Activated CD8-positive, alpha-beta T cell treated with anti-CD3 and anti-CD28 coated beads for 36 hours (primary cell): ENCODE measurements at regions not wholly inside any gene's neighbourhood (a gene's known extent, or its start where the extent isn't known, plus 50 kb on each side); places are given as distances from the start of the nearest gene placed in this dataset.
"Not testable (repeated sequence)": the region's sequence is repeated elsewhere in the genome, so short reads cannot be mapped to it uniquely, and the experiment has no call there.

Experiments
- ATAC-seq: fragments of 200-7000 bp; cut with Tn5 transposase; one replicate; pipeline ENCODE4 v1.10.0; 2021; ENCODE audit warnings: mild to moderate bottlenecking, moderate library complexity
- CTCF ChIA-PET: fragments of 350-600 bp; sonication (Branson Sonifier 250); formaldehyde crosslinking; loops from one replicate; lab custom pipeline; 2021; ENCODE audit warnings: antibody characterized with exemption; lab: Charles Lee
- POLR2A ChIA-PET: fragments of 350-600 bp; sonication (Branson Sonifier 250); formaldehyde crosslinking; loops from one replicate; lab custom pipeline; 2021; ENCODE audit warnings: antibody characterized with exemption; lab: Charles Lee
- DNase-seq: peaks from one replicate; pipeline ENCODE4 v3.0.0-alpha.2; 2020
- H3K27ac Mint-ChIP-seq: one replicate; pipeline ENCODE4 v1.8.0; 2021; ENCODE audit warnings: mild to moderate bottlenecking, mixed read lengths
- H3K27me3 Mint-ChIP-seq: one replicate; pipeline ENCODE4 v1.8.0; 2021; ENCODE audit warnings: mixed read lengths
- H3K36me3 Mint-ChIP-seq: one replicate; pipeline ENCODE4 v1.8.0; 2021; ENCODE audit warnings: low read depth, mixed read lengths
- H3K4me1 Mint-ChIP-seq: one replicate; pipeline ENCODE4 v1.8.0; 2021; ENCODE audit warnings: low read depth, mixed read lengths
- H3K4me3 Mint-ChIP-seq: one replicate; pipeline ENCODE4 v1.8.0; 2021; ENCODE audit warnings: mild to moderate bottlenecking, moderate library complexity, mixed read lengths
- H3K9me3 Mint-ChIP-seq: one replicate; pipeline ENCODE4 v1.8.0; 2021; ENCODE audit warnings: mixed read lengths
- intact Hi-C: fragments of 100-400 bp; cut with micrococcal nuclease; formaldehyde crosslinking; loops from one replicate; pipeline ENCODE4 v1.10.0; 2022
- TF ChIP-seq, protein P1 (sequence below): fragments of 200-600 bp; IDR thresholded peaks from one replicate; pipeline ENCODE4 v1.8.0; 2022; ENCODE audit warnings: antibody characterized with exemption, mild to moderate bottlenecking

GRCh38 chr3:95813244-95813643, 1001.1 kb upstream of the EPHA6 start:
- POLR2A ChIA-PET, result no interaction called here
- intact Hi-C loops, result no loop called here
- no peaks in the 10 kb centered on the region for H3K36me3 Mint-ChIP-seq

DNA sequence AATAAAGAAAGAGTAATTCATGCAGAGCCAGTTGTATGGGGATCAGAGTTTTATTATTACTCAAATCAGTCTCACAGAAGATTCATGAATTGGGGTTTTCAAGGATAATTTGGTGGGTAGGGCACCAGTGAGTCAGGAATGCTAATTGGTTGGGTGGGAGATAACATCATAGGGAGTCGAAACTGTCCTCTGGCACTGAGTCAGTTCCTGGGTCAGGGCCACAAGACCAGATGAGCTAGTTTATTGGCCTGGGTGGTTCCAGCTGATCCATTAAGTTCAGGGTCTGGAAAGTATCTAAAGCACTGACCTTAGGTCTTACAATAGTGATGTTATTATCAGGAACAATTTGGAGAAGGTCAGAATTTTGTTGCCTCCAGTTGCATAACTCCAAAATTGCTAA, 998.6 kb upstream of the EPHA6 start:
- intact Hi-C loops, result no loop called here
- Mint-ChIP-seq H3K27me3 (no peaks in the 10 kb centered on the region), H3K36me3 (no peaks in the 10 kb centered on the region), H3K4me3 (no peak overlapping the region), H3K9me3 (peaks cover 1% of the 10 kb centered on the region), H3K4me1 (no peaks in the 10 kb centered on the region), H3K27ac (no peak overlapping the region)
- DNase-seq (no peak), ATAC-seq (no peak)
- TF ChIP-seq, protein P1, sequence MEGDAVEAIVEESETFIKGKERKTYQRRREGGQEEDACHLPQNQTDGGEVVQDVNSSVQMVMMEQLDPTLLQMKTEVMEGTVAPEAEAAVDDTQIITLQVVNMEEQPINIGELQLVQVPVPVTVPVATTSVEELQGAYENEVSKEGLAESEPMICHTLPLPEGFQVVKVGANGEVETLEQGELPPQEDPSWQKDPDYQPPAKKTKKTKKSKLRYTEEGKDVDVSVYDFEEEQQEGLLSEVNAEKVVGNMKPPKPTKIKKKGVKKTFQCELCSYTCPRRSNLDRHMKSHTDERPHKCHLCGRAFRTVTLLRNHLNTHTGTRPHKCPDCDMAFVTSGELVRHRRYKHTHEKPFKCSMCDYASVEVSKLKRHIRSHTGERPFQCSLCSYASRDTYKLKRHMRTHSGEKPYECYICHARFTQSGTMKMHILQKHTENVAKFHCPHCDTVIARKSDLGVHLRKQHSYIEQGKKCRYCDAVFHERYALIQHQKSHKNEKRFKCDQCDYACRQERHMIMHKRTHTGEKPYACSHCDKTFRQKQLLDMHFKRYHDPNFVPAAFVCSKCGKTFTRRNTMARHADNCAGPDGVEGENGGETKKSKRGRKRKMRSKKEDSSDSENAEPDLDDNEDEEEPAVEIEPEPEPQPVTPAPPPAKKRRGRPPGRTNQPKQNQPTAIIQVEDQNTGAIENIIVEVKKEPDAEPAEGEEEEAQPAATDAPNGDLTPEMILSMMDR, result no peak
- ChIA-PET POLR2A (no interaction called here), CTCF (no interaction called here)

More at GRCh38 chr3:95813244-95813643, 1001.1 kb upstream of the EPHA6 start:
- CTCF ChIA-PET, result no interaction called here
- DNase-seq, result no peak
- no peak overlapping the region for H3K4me3 Mint-ChIP-seq
- H3K9me3 Mint-ChIP-seq, result peaks cover 6% of the 10 kb centered on the region
- TF ChIP-seq, protein P1, result no peak
- no peak overlapping the region for H3K27ac Mint-ChIP-seq
- no peaks in the 10 kb centered on the region for H3K27me3 Mint-ChIP-seq
- no peaks in the 10 kb centered on the region for H3K4me1 Mint-ChIP-seq
- ATAC-seq, result no peak

DNA sequence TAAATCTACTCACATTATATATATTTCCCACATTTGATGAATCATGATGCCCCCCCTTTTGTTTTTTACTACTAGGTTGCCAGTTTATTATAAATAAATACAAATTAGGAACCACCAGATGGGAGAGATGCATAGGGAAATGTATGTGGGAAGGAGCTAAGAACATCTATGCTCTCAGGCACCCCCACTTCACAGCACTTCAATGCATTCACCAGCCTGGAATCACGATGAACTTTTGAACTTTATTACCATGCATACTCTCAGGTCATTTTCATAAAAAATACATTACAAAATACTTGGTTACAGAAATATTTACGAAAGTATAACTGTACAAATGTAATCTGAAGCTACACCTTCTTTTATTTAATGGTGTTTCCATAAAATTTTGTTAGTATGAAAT, 988.0 kb upstream of the EPHA6 start:
- Mint-ChIP-seq H3K9me3 (peaks cover 6% of the 10 kb centered on the region), H3K27ac (no peak overlapping the region), H3K36me3 (no peaks in the 10 kb centered on the region), H3K4me3 (no peak overlapping the region), H3K4me1 (no peaks in the 10 kb centered on the region), H3K27me3 (no peaks in the 10 kb centered on the region)
- CTCF ChIA-PET, result no interaction called here
- POLR2A ChIA-PET, result no interaction called here
- intact Hi-C loops, result no loop called here
- ATAC-seq, result no peak
- TF ChIP-seq, protein P1, result no peak
- no peak for DNase-seq

- no peaks in the 10 kb centered on the region for H3K27me3 Mint-ChIP-seq
- no peak overlapping the region for H3K4me3 Mint-ChIP-seq
- ChIA-PET POLR2A (no interaction called here), CTCF (no interaction called here)
- H3K36me3 Mint-ChIP-seq, result no peaks in the 10 kb centered on the region
- H3K27ac Mint-ChIP-seq, result no peak overlapping the region
- H3K4me1 Mint-ChIP-seq, result no peaks in the 10 kb centered on the region
- no peak for DNase-seq
- no peak for ATAC-seq
- TF ChIP-seq, protein P1, result no peak
- intact Hi-C loops, result no loop called here
- H3K9me3 Mint-ChIP-seq, result peaks cover 11% of the 10 kb centered on the region
Observed at GRCh38 chr3:95832146-95832545, 982.2 kb upstream of the EPHA6 start.

DNA sequence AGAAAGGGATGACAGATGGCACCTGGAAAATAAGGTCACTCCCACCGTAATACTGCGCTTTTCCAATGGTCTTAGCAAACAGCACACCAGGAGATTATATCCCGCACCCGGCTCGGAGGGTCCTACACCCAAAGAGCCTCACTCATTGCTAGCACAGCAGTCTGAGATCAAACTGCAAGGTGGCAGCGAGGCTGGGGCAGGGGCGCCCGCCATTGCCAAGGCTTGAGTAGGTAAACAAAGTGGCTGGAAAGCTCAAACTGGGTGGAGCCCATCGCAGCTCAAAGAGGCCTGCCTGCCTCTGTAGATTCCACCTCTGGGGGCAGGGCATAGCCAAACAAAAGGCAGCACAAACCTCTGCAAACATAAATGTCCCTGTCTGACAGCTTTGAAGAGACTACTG, 953.8 kb upstream of the EPHA6 start:
- DNase-seq, H3K27me3 Mint-ChIP-seq, ATAC-seq, H3K36me3 Mint-ChIP-seq, intact Hi-C loops, H3K4me1 Mint-ChIP-seq, CTCF ChIA-PET, H3K27ac Mint-ChIP-seq, POLR2A ChIA-PET, H3K4me3 Mint-ChIP-seq: not testable (repeated sequence)
- H3K9me3 Mint-ChIP-seq, result peaks cover 12% of the 10 kb centered on the region

DNA sequence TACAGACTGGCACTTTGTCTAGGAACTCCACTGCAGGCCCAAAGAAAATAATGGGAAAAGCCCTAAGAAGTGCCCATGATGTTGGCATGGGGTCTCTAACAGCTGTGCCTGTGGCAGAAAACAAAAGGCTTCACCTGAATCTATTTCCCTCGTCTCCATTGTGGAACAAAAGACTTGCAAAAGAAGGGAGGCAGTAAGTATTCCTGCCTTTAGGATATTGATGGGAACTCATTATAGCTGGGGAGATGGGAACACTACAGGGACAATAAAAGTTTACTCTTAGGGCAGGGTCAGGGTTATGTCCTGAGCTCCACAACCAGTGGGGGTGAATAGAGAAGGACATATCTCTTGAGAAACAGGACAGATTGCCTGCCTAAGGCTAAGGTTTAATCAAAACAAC, 930.6 kb upstream of the EPHA6 start:
- DNase-seq (no peak), ATAC-seq (no peak)
- Mint-ChIP-seq H3K4me3 (no peak overlapping the region), H3K9me3 (peaks cover 2% of the 10 kb centered on the region), H3K4me1 (no peaks in the 10 kb centered on the region), H3K27ac (no peak overlapping the region), H3K36me3 (no peaks in the 10 kb centered on the region), H3K27me3 (no peaks in the 10 kb centered on the region)
- TF ChIP-seq, protein P1, result no peak
- intact Hi-C loops, result no loop called here
- CTCF ChIA-PET, result no interaction called here
- POLR2A ChIA-PET, result no interaction called here
